GM19467 (cell line): ENCODE measurements at regions not wholly inside any gene's neighbourhood (a gene's known extent, or its start where the extent isn't known, plus 50 kb on each side); places are given as distances from the start of the nearest gene placed in this dataset.

ENCODE experiments used
- ATAC-seq: cut with Tn5 transposase; IDR thresholded peaks from one replicate; pipeline ENCODE4 v1.9.1; 2021; ENCODE audit warnings: mild to moderate bottlenecking, moderate library complexity; ENCODE audit not compliant: unreplicated experiment

GRCh38 chr15:70355275-70355795, 257.6 kb upstream of the TLE3 start:
- ATAC-seq = no peak

- ATAC-seq = no peak
These were observed 256.7 kb upstream of the TLE3 start for GRCh38 chr15:70354346-70354905.

- ATAC-seq = no peak
These were observed 256.1 kb upstream of the TLE3 start for GRCh38 chr15:70353606-70354345.

DNA sequence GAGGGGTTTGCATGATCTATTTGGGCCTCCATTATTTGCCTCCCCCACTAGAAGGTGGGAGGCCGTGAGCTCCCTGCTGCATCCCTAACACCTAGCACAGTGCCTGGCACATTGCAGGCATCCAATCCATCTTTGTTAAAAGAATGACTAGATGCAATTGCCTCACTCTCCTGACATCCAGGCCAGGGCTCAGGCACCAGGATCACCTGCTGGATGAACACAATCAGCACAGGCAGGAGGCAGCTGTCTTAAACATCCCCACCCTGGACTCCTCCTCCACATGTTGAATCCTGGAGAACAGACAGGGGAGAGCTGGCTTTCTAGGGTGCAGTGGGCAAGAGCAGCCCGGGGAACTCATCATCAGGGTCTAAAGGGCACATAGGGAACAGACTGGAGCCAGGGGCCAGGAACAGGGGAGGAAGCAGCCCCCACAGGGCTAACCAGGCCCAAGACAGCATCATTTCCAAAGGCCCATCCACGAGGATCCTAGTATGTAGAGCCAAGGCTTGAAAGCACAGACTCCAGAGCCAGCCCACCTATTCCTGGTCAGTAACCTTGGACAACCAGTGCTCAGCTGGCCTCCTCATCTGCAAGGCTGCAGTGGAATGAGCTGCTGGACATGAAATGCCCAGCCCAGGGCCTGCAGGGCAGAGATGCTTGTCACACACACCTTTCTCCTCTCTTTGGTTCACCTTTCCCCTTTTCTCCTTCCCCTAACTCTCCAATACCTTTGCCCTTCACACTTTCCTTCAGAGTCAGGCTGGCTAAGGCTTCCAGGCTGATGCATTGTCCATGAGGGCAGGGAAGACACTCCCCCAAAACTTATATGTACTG, 254.4 kb upstream of the TLE3 start:
- no peak for ATAC-seq

GRCh38 chr15:70351391-70351790, 253.7 kb upstream of the TLE3 start:
- ATAC-seq = no peak

DNA sequence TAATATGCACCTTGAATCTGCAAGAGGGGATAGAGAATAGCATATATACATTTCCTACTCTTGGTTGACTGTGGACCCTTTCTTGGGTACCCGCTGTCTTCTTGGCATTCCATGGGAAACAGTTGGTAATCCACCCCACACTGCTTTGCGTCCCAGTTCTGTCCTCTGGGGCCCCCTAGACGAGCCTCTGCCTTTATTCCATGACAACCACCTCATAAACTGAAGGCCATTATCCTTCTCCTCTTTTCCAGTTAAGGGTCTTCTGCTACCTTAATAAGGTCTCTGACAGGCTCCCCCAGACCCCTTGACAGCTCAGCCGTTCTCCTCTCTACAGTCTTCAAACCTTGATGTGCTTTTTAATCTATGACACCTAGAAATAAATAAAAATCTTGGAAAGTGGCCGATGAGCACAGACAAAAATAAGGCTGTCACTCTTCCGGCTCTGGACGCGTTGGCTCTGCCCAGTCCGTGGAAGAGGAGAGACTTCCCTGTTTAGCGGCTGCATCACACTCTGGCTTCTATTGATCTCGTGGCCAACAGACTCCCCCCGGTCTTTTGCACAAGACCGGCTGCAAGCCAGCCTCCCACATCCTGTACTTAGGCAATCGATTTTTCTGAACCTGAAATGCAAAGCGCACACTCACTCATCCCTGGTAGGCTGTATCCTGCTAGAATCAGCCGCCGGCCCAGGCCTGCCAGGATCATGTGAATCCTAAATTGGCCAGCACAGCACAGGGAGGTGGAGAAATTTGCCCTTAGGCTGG, 251.0 kb upstream of the TLE3 start:
- ATAC-seq = no peak

DNA sequence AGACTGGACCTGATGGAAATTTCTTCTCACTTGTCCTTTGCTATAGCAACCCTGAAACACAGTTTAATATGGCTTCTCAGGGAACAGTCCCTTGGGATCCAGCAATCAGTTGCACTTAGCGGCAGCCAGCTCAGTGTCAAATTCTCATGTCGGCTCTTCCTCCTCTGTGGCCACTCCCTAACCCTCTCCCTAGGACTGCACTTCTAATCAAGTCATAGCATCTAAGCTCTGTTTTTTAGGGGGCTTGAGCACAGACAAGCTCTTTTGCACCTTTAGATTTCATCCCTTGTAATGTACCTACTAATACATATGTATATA, 250.5 kb upstream of the TLE3 start:
- ATAC-seq = no peak

- no peak for ATAC-seq
These were observed 249.9 kb upstream of the TLE3 start for GRCh38 chr15:70347321-70348225.

DNA sequence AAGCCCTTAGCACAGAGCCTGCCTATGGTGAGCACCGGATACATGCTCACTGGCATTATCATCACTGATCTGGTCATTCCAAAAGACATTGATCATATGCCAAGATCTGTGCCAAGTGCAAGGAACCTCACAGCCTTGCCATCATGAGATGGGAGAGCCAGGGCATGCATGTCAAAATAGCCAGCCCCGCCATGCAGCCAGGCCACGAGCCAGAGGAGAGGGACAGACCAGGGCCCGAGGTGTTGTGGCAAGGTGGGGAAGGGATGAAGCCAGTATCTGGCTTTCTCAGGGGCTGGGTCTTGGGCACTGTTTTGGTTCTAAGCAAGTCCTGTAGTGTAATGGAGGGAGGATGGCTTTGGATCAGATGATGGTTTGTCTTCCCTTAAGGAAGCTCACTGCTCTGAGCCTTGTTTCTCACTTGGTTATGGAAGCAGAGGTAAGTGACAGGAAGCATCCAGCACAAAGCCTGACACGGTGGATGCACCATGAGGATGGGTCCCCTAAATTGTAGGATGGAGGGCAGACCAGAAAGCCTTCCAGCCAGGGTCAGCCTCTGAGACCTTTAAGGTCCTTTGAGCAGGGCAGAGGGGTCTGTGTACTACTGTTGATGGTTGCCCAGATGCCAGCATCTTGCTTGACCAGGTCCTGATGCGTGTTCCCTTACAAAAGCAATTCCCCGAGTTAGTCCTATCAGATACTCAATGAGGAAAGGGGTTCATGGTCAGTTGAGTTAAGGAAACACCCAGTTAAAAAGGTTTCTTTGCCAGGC, 247.7 kb upstream of the TLE3 start:
- no peak for ATAC-seq

GRCh38 chr15:70344666-70345065, 246.9 kb upstream of the TLE3 start:
- ATAC-seq = no peak

DNA sequence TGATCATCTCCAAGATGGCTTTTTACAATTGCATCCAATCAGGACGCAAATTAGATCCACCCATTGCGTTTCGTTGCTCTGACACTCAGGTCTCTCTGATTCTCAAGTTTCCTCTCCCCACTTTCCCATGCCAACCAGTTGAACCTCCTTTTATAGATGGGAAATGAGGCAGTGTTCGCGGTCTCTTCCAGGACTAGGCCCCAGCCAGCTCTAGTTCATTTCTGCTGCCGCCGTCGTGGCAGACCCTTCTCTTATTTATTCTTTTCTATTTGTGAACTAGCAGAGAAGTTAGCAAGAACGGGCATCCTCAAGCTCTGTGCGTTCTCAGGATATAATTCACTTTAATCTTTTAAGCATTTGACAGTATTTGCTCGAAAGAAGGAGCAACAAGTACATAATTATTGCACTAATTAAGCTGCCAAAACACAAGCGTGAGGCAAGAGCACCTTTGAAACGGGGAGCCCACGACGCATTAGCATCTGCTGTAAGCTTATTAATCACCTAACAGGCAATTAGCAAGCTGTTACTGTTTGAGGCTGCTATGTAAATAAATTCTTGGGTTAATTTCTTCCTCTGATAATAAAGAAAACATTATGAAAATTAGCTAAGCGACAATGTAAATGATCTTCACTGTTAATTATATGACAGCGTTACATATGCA, 246.4 kb upstream of the TLE3 start:
- no peak for ATAC-seq

GRCh38 chr15:70342554-70343548, 245.1 kb upstream of the TLE3 start:
- ATAC-seq = no peak

DNA sequence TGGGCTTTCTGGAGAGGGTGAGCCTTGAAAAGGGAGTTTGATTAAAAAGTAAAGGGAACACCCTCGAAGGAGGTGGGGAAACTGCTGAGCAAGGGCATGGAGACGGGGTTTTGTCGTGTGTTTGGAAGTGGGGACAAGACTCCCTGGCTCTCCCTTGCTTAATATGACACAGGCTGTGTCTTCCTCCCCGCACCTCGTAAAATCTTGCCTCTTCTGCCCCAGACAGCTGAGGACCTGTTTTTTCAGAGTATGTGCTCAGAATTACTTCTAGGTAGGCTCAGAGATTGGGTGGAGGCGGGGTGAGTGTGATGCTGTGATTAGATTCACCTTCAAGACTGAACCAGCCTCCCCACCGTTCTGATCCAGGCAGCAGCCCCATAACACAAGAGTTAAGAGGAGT, 244.4 kb upstream of the TLE3 start:
- ATAC-seq = no peak

DNA sequence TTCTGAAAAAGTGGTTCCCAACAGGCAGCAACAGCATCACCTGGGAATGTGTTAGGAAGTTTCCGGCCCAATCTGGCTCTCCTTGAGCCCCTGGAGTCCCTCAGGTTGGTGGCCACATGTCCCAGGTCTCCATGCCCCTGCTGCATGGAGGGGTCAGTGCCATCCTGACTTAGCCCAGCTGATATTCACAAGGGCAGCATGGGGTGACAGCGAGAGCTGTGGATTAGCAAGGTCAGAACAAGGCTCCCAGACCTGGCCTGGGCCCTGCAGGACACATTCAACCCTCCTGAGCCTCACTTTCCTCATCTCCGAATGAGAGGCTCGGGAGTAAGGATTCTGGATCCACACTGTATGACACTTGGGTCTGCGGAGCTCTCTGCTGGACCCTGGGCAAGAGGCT, 243.8 kb upstream of the TLE3 start:
- no peak for ATAC-seq

GRCh38 chr15:70340494-70340870, 242.8 kb upstream of the TLE3 start:
- no peak for ATAC-seq

DNA sequence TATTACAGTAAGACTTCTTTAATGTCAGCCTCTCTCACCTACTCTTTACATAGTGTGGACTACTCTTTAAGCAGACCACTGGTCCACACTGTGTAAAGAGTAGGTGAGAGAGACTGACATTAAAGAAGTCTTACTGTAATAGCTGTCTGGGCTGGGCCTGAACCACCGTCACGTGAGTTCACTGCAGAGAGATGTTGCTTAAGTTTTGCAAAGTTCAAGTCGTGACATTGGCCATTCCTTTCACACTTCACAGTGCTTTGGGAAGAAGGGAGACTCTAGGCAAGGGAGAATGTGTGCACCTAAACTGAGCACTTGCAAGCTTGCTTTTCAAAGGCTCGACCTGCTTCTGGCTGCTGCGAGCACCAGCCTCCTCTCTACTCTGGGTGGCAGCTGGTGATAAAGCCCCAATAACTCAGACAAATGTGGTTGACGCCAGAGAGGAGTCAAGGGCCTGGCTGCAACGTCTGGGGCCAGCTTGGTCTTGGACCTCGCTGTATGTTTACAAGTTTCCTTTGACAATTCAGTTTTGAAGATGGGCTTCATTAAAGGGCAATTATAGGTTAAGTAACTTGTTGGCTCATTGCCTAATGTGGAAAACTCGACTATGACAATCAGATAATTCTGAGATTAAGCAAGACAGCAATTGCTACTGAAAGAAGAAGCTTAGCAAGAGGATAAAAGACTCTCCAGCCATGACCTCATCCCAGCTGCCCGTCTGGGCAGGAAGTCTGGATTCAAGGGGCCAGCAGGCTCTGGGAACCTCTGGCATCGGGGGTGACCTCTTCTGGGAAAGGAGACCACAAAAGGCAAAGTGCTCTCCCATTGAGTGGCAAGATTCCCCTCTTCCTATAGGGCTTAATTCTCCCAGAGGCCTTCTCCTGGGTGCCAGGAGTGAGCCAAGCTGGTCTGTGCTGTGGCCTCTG, 242.1 kb upstream of the TLE3 start:
- no peak for ATAC-seq
